K562 (cell line): ENCODE measurements at regions not wholly inside any gene's neighbourhood (a gene's known extent, or its start where the extent isn't known, plus 50 kb on each side); places are given as distances from the start of the nearest gene placed in this dataset.

Experiments used
- ATAC-seq: fragments of 200-7000 bp; cut with Tn5 transposase; 3 replicates; pipeline ENCODE4 v1.9.1; 2020; ENCODE audit warnings: moderate library complexity
- BruUV-seq: library from RNA; stranded (reverse); fragments of 400-500 nt; replicated peaks from 2 replicates; lab custom pipeline; 2021; lab: Mats Ljungman, UMichigan
- CTCF ChIA-PET: fragments of 300-600 bp; formaldehyde crosslinking; extraction: SDS; loops from one replicate; lab custom pipeline; 2021; ENCODE audit warnings: low intra/inter-chr PET ratio; lab: Yijun Ruan, JAX
- POLR2A ChIA-PET: fragments of 300-600, 350-650 bp; sonication (Branson Sonifier 250); formaldehyde crosslinking; extraction: SDS; loops from one replicate; lab custom pipeline; 2021; ENCODE audit warnings: antibody characterized with exemption, inconsistent platforms; lab: Yijun Ruan, JAX
- DNase-seq, 4 experiments: peaks; one replicate each; pipeline versions ENCODE4 v3.0.0 to v3.0.0-alpha.2; 2011 to 2018; ENCODE audit warnings: low spot score in 3 of 4, mixed read lengths in 3 of 4; ENCODE audit errors: extremely low read depth in 1 of 4
- FAIRE-seq: peaks from 2 replicates; lab custom pipeline; 2011; peaks lifted over from hg19 to GRCh38; lab: Jason Lieb, UNC
- H2AFZ ChIP-seq: 2 replicates; pipeline ENCODE4 v1.6.0; 2011; ENCODE audit warnings: low read depth, low read length, control low read depth, inconsistent platforms
- H3K27ac ChIP-seq: fragments of 200-600 bp; 3 replicates; pipeline ENCODE4 v1.8.0; 2011; ENCODE audit warnings: low read depth, mild to moderate bottlenecking, control low read depth, inconsistent platforms, low read length, moderate library complexity, mixed read lengths; ENCODE audit errors: extremely low read depth
- H3K27me3 ChIP-seq, 2 experiments: fragments of 300-600 bp in 1 of 2; 2 replicates in 1 of 2; 3 replicates in 1 of 2; pipeline versions ENCODE4 v1.6.0 to v1.8.0; 2011; ENCODE audit warnings: inconsistent platforms in 2 of 2, low read length in 2 of 2, mild to moderate bottlenecking in 1 of 2, mixed read lengths in 1 of 2, moderate library complexity in 1 of 2; ENCODE audit not compliant: control insufficient read depth in 2 of 2, insufficient read depth in 2 of 2
- H3K36me3 ChIP-seq: fragments of 300-600 bp; 3 replicates; pipeline ENCODE4 v1.8.0; 2011; ENCODE audit warnings: mild to moderate bottlenecking, low read length, inconsistent platforms; ENCODE audit not compliant: control insufficient read depth, insufficient read depth
- H3K4me1 ChIP-seq, 2 experiments: fragments of 200-600 bp in 1 of 2; replicated peaks in 1 of 2; 2 replicates in 1 of 2; 3 replicates in 1 of 2; pipeline versions ENCODE4 v1.5.1 to v1.8.0; 2011; ENCODE audit warnings: inconsistent platforms in 2 of 2, low read length in 2 of 2, mild to moderate bottlenecking in 1 of 2, mixed read lengths in 1 of 2, moderate library complexity in 1 of 2; ENCODE audit not compliant: control insufficient read depth in 2 of 2, insufficient read depth in 2 of 2
- H3K4me2 ChIP-seq: 2 replicates; pipeline ENCODE4 v1.6.1; 2011; ENCODE audit warnings: low read length, control low read depth, inconsistent platforms, mixed read lengths; ENCODE audit not compliant: insufficient read depth
- H3K4me3 ChIP-seq: fragments of 200-600 bp; sonication (generic), shearing (Covaris generic); 2 replicates; pipeline ENCODE4 v1.5.1; 2016; ENCODE audit warnings: control low read depth, inconsistent platforms
- H3K79me2 ChIP-seq: fragments of 200-600 bp; 3 replicates; pipeline ENCODE4 v1.8.0; 2011; ENCODE audit warnings: low read length, inconsistent platforms; ENCODE audit not compliant: control insufficient read depth, insufficient read depth
- H3K9ac ChIP-seq, 2 experiments: 2 replicates each; pipeline versions ENCODE4 v1.6.0 to v1.6.1; 2011; ENCODE audit warnings: low read depth in 2 of 2, low read length in 2 of 2, control low read depth in 1 of 2, inconsistent platforms in 1 of 2, mild to moderate bottlenecking in 1 of 2, mixed read lengths in 1 of 2; ENCODE audit not compliant: insufficient read depth in 1 of 2
- H3K9me1 ChIP-seq: one replicate; pipeline ENCODE4 v1.6.0; 2011; ENCODE audit warnings: inconsistent platforms, mild to moderate bottlenecking, low read length, moderate library complexity; ENCODE audit not compliant: control insufficient read depth, insufficient read depth
- H3K9me3 ChIP-seq: replicated peaks from 2 replicates; pipeline ENCODE4 v1.5.1; 2011; ENCODE audit warnings: low read depth, low read length, inconsistent platforms; ENCODE audit not compliant: control insufficient read depth, insufficient read depth
- H4K20me1 ChIP-seq: replicated peaks from 2 replicates; pipeline ENCODE4 v1.6.1; 2011; ENCODE audit warnings: low read length, inconsistent platforms, mixed read lengths; ENCODE audit not compliant: control insufficient read depth, insufficient read depth
- ELK1 ChIP-seq: sonication (generic); formaldehyde crosslinking; IDR thresholded peaks from 2 replicates; pipeline ENCODE4 v1.8.1; 2022; ENCODE audit warnings: missing genetic modification reagents
- ELK3 ChIP-seq: fragments of 450-650 bp; formaldehyde crosslinking; IDR thresholded peaks from 2 replicates; pipeline ENCODE4 v1.4.0; 2020; ENCODE audit warnings: mild to moderate bottlenecking
- KDM2B ChIP-seq: fragments of 250-450 bp; sonication (Bioruptor Pico); IDR thresholded peaks from 2 replicates; pipeline ENCODE4 v1.8.0; 2021; ENCODE audit warnings: mild to moderate bottlenecking, moderate library complexity
- MAZ ChIP-seq, 2 experiments: fragments of 450-650 bp in 1 of 2; sonication (generic) in 1 of 2; formaldehyde crosslinking; IDR thresholded peaks in 1 of 2; conservative IDR thresholded peaks in 1 of 2; 2 replicates each; pipeline versions ENCODE4 v1.4.0 to v1.5.0; 2020; ENCODE audit warnings: mild to moderate bottlenecking in 1 of 2, missing genetic modification reagents in 1 of 2
- MBD1 ChIP-seq: fragments of 250-450 bp; sonication (Bioruptor Pico); IDR thresholded peaks from 2 replicates; pipeline ENCODE4 v1.8.0; 2022; ENCODE audit warnings: inconsistent platforms
- MLX ChIP-seq, 2 experiments: fragments of 450-650 bp in 1 of 2; sonication (generic) in 1 of 2; formaldehyde crosslinking; conservative IDR thresholded peaks; 2 replicates each; pipeline versions ENCODE4 v1.4.0 to v1.8.1; 2020 to 2022; ENCODE audit warnings: mild to moderate bottlenecking in 1 of 2, missing genetic modification reagents in 1 of 2
- NCOA6 ChIP-seq: fragments of 450-650 bp; IDR thresholded peaks from 2 replicates; pipeline ENCODE4 v1.6.1; 2017; ENCODE audit warnings: mild to moderate bottlenecking
- POLR2H ChIP-seq: IDR thresholded peaks from 2 replicates; pipeline ENCODE4 v1.6.1; 2016; ENCODE audit warnings: missing genetic modification characterization, low read depth, mild to moderate bottlenecking, control low read depth, missing compliant biosample characterization, moderate library complexity
- RNF219 ChIP-seq: fragments of 250-450 bp; sonication (Bioruptor Pico); IDR thresholded peaks from 2 replicates; pipeline ENCODE4 v1.5.0; 2022; ENCODE audit warnings: mild to moderate bottlenecking
- SNAPC5 ChIP-seq: fragments of 250-450 bp; sonication (Bioruptor Pico); IDR thresholded peaks from 2 replicates; pipeline ENCODE4 v1.8.0; 2021; ENCODE audit warnings: moderate library complexity, mild to moderate bottlenecking, inconsistent platforms
- XRCC3 ChIP-seq: fragments of 450-650 bp; IDR thresholded peaks from 2 replicates; pipeline ENCODE4 v1.6.1; 2017; ENCODE audit warnings: mild to moderate bottlenecking, moderate library complexity
- ZFX ChIP-seq: sonication (generic); formaldehyde crosslinking; IDR thresholded peaks from 2 replicates; pipeline ENCODE4 v1.8.0; 2022; ENCODE audit warnings: mild to moderate bottlenecking, missing genetic modification reagents, moderate library complexity
- ZNF12 ChIP-seq: sonication (generic); formaldehyde crosslinking; IDR thresholded peaks from 2 replicates; pipeline ENCODE4 v1.4.0; 2020; ENCODE audit warnings: mild to moderate bottlenecking, missing genetic modification reagents
- ZNF3 ChIP-seq: fragments of 250-450 bp; sonication (Bioruptor Pico); IDR thresholded peaks from 2 replicates; pipeline ENCODE4 v1.5.0; 2021; ENCODE audit warnings: mild to moderate bottlenecking, moderate library complexity
- ZNF41 ChIP-seq: fragments of 250-450 bp; sonication (Bioruptor Pico); conservative IDR thresholded peaks from 2 replicates; pipeline ENCODE4 v1.4.0; 2020; ENCODE audit warnings: mild to moderate bottlenecking
- WGBS: fragments of 100-300 bp; shearing (Covaris generic); methylation state at CpG from one replicate; pipeline ENCODE4 v1.1.6; 2016; ENCODE audit warnings: low coverage, mixed read lengths; ENCODE audit not compliant: insufficient coverage; ENCODE audit errors: missing lambda C conversion rate; 5-methylcytosine and 5-hydroxymethylcytosine counted together
- in situ Hi-C: fragments of 300-500 bp; cut with MboI; formaldehyde crosslinking; loops from 4 replicates; pipeline ENCODE4 v1.15.0; 2018; ENCODE audit warnings: inconsistent platforms, mixed read lengths
- intact Hi-C: fragments of 100-400 bp; cut with micrococcal nuclease; formaldehyde crosslinking; loops from 2 replicates; pipeline ENCODE4 v1.14.2; 2022

- ChIA-PET CTCF (no interaction called here), POLR2A (no interaction called here)
- H3K9me1 ChIP-seq = no peaks in the 10 kb centered on the region
- intact Hi-C loops (no loop called here), in situ Hi-C loops (no loop called here)
- no peaks in the 10 kb centered on the region for H3K79me2 ChIP-seq
- no peak overlapping the region for H3K27ac ChIP-seq
- DNase-seq = no peak
- H2AFZ ChIP-seq = no peak overlapping the region
- 0% methylated on average over 1 of the region's 1 CpG for WGBS
- H3K4me1 ChIP-seq = no peaks in the 10 kb centered on the region
- no peak overlapping the region for H3K4me3 ChIP-seq
- no peak for ATAC-seq
- H3K36me3 ChIP-seq = no peaks in the 10 kb centered on the region
- no TSS peak for BruUV-seq
- H3K9ac ChIP-seq = no peak overlapping the region
- FAIRE-seq = no peak
- H3K4me2 ChIP-seq = no peak overlapping the region
- no peaks in the 10 kb centered on the region for H3K9me3 ChIP-seq
- no peaks in the 10 kb centered on the region for H4K20me1 ChIP-seq
- H3K27me3 ChIP-seq = no peaks in the 10 kb centered on the region
- TF ChIP-seq ZFX (CRISPR knock-in tag) = no peak
- TF ChIP-seq MLX (CRISPR knock-in tag; conservative IDR thresholded peaks at IDR 0.05) = no peak
- no peak for TF ChIP-seq MBD1
- TF ChIP-seq NCOA6 = no peak
- TF ChIP-seq ZNF41 (CRISPR knock-in tag) = no peak
- TF ChIP-seq ELK1 (CRISPR knock-in tag) = no peak
- no peak for TF ChIP-seq KDM2B (CRISPR knock-in tag)
- TF ChIP-seq XRCC3 = no peak
- no peak for TF ChIP-seq ZNF3 (CRISPR knock-in tag)
- TF ChIP-seq POLR2H (tag) = no peak
- TF ChIP-seq SNAPC5 (CRISPR knock-in tag) = no peak
- no peak for TF ChIP-seq ELK3
- TF ChIP-seq RNF219 (CRISPR knock-in tag) = no peak
- no peak for TF ChIP-seq MAZ (CRISPR knock-in tag; conservative IDR thresholded peaks at IDR 0.05 in 1 of 2, IDR thresholded peaks at IDR 0.05 in 1 of 2)
- TF ChIP-seq ZNF12 (CRISPR knock-in tag) = no peak
These were observed 834.0 kb downstream of the MAFB start for GRCh38 chr20:39855056-39855455.
